HCT116 (cell line): ENCODE measurements at regions not wholly inside any gene's neighbourhood (a gene's known extent, or its start where the extent isn't known, plus 50 kb on each side); places are given as distances from the start of the nearest gene placed in this dataset.

Source experiments
- ATAC-seq: fragments of 200-7000 bp; cut with Tn5 transposase; 2 replicates; pipeline ENCODE4 v1.9.1; 2020; ENCODE audit warnings: mild to moderate bottlenecking, moderate library complexity
- BruUV-seq: library from RNA; stranded (reverse); fragments of 400-500 nt; replicated peaks from 2 replicates; lab custom pipeline; 2021; lab: Mats Ljungman, UMichigan
- CTCF ChIA-PET: fragments of 300-600 bp; sonication (Branson Sonifier 250); formaldehyde crosslinking; loops from one replicate; lab custom pipeline; 2021; ENCODE audit warnings: antibody characterized with exemption; lab: Charles Lee
- POLR2A ChIA-PET: fragments of 300-600, 350-600 bp; sonication (Branson Sonifier 250); formaldehyde crosslinking; loops from one replicate; lab custom pipeline; 2021; ENCODE audit warnings: antibody characterized with exemption; lab: Charles Lee
- RAD21 ChIA-PET, 2 experiments: fragments of 300-600 bp; sonication (Branson Sonifier 250); formaldehyde crosslinking; loops; one replicate each; lab custom pipeline; 2023; ENCODE audit warnings: low total read pairs in 2 of 2; ENCODE audit not compliant: uncharacterized antibody in 2 of 2, unreplicated experiment in 2 of 2, low non-redundant PET in 1 of 2; lab: Charles Lee
- DNase-seq: peaks from one replicate; pipeline ENCODE4 v3.0.0-alpha.2; 2010; ENCODE audit warnings: low read depth, low spot score
- H2AFZ ChIP-seq: fragments of 200-600 bp; shearing (Covaris generic), sonication (generic); 2 replicates; pipeline ENCODE4 v1.6.1; 2017; ENCODE audit warnings: low read depth, mixed run types, mixed read lengths, antibody characterized with exemption, low read length; ENCODE audit not compliant: poor library complexity, severe bottlenecking
- H3K27ac ChIP-seq: 2 replicates; pipeline ENCODE4 v1.5.1; 2012; ENCODE audit warnings: low read depth, low read length
- H3K27me3 ChIP-seq: fragments of 200-600 bp; sonication (generic); 2 replicates; pipeline ENCODE4 v1.6.1; 2016; ENCODE audit warnings: mixed run types, low read length, mixed read lengths; ENCODE audit not compliant: insufficient read depth
- H3K36me3 ChIP-seq, 2 experiments: fragments of 200-500 bp in 1 of 2; fragments of 200-600 bp in 1 of 2; sonication (Bioruptor generic) in 1 of 2; sonication (generic) in 1 of 2; 2 replicates each; pipeline versions ENCODE4 v1.5.1 to v1.6.1; 2014 to 2016; ENCODE audit warnings: low read length in 2 of 2, inconsistent platforms in 1 of 2, mixed read lengths in 1 of 2, mixed run types in 1 of 2; ENCODE audit not compliant: insufficient read depth in 2 of 2, control insufficient read depth in 1 of 2
- H3K4me1 ChIP-seq, 2 experiments: fragments of 200-600 bp in 1 of 2; sonication (generic) in 1 of 2; 2 replicates each; pipeline versions ENCODE4 v1.5.1 to v1.6.1; 2012 to 2017; ENCODE audit warnings: low read length in 2 of 2, inconsistent platforms in 1 of 2, mild to moderate bottlenecking in 1 of 2, mixed read lengths in 1 of 2, mixed run types in 1 of 2, moderate library complexity in 1 of 2; ENCODE audit not compliant: insufficient read depth in 2 of 2, control insufficient read depth in 1 of 2
- H3K4me2 ChIP-seq: fragments of 200-600 bp; sonication (generic); 2 replicates; pipeline ENCODE4 v1.6.1; 2017; ENCODE audit warnings: mixed run types, low read length, mixed read lengths
- H3K4me3 ChIP-seq, 2 experiments: fragments of 200-600 bp in 1 of 2; sonication (generic) in 1 of 2; replicated peaks in 1 of 2; 2 replicates each; pipeline ENCODE4 v1.5.1; 2011 to 2016; ENCODE audit warnings: low read length in 2 of 2, control low read depth in 1 of 2, low read depth in 1 of 2, mild to moderate bottlenecking in 1 of 2, mixed read lengths in 1 of 2, mixed run types in 1 of 2
- H3K79me2 ChIP-seq: fragments of 200-600 bp; sonication (generic); 2 replicates; pipeline ENCODE4 v1.6.1; 2017; ENCODE audit warnings: mild to moderate bottlenecking, mixed run types, low read length, moderate library complexity, mixed read lengths; ENCODE audit not compliant: insufficient read depth
- H3K9ac ChIP-seq: fragments of 200-600 bp; sonication (generic); 2 replicates; pipeline ENCODE4 v1.6.1; 2016; ENCODE audit warnings: low read length, mixed read lengths
- H3K9me2 ChIP-seq: fragments of 200-600 bp; sonication (generic), shearing (Covaris generic); 2 replicates; pipeline ENCODE4 v1.6.1; 2017; ENCODE audit warnings: mixed run types, mild to moderate bottlenecking, moderate library complexity; ENCODE audit not compliant: insufficient read depth
- H3K9me3 ChIP-seq, 2 experiments: fragments of 200-500 bp in 1 of 2; fragments of 200-600 bp in 1 of 2; sonication (Bioruptor generic) in 1 of 2; sonication (generic) in 1 of 2; 2 replicates each; pipeline ENCODE4 v1.6.1; 2014 to 2017; ENCODE audit warnings: low read length in 2 of 2, mixed read lengths in 2 of 2, inconsistent platforms in 1 of 2, low read depth in 1 of 2, mild to moderate bottlenecking in 1 of 2, mixed run types in 1 of 2, moderate library complexity in 1 of 2; ENCODE audit not compliant: control insufficient read depth in 1 of 2, insufficient read depth in 1 of 2
- H4K20me1 ChIP-seq: fragments of 200-600 bp; sonication (generic), shearing (Covaris generic); 2 replicates; pipeline ENCODE4 v1.6.1; 2017; ENCODE audit warnings: mixed run types, mild to moderate bottlenecking, moderate library complexity; ENCODE audit not compliant: insufficient read depth
- CBX3 ChIP-seq: IDR thresholded peaks from 2 replicates; pipeline ENCODE4 v1.6.1; 2012; ENCODE audit warnings: low read depth
- CEBPB ChIP-seq: IDR thresholded peaks from 2 replicates; pipeline ENCODE4 v1.6.1; 2012; ENCODE audit warnings: low read depth
- CTCF ChIP-seq, 3 experiments: fragments of 200-600 bp in 1 of 3; sonication (generic) in 1 of 3; IDR thresholded peaks in 2 of 3; conservative IDR thresholded peaks in 1 of 3; 2 replicates each; pipeline ENCODE4 v1.5.1; 2012 to 2017; ENCODE audit warnings: low read depth in 2 of 3, low read length in 2 of 3, antibody characterized with exemption in 1 of 3, borderline replicate concordance in 1 of 3, control low read depth in 1 of 3, mild to moderate bottlenecking in 1 of 3, mixed read lengths in 1 of 3, mixed run types in 1 of 3, moderate library complexity in 1 of 3; ENCODE audit not compliant: insufficient read depth in 1 of 3
- EGR1 ChIP-seq: IDR thresholded peaks from 2 replicates; pipeline ENCODE4 v1.6.1; 2012; ENCODE audit warnings: low read depth
- ELF1 ChIP-seq: IDR thresholded peaks from 2 replicates; pipeline ENCODE4 v1.6.1; 2012; ENCODE audit warnings: low read depth, borderline replicate concordance
- EZH2 ChIP-seq: fragments of 200-600 bp; sonication (generic); IDR thresholded peaks from 2 replicates; pipeline ENCODE4 v1.6.1; 2017; ENCODE audit warnings: antibody characterized with exemption, mixed run types
- FOSL1 ChIP-seq: IDR thresholded peaks from 2 replicates; pipeline ENCODE4 v1.6.1; 2012; ENCODE audit warnings: low read depth
- MAX ChIP-seq: IDR thresholded peaks from 2 replicates; pipeline ENCODE4 v1.6.1; 2012
- POLR2A ChIP-seq: IDR thresholded peaks from 2 replicates; pipeline ENCODE4 v1.7.0; 2011; ENCODE audit warnings: borderline replicate concordance; ENCODE audit not compliant: insufficient read depth, insufficient read length; ENCODE audit errors: extremely low read depth
- RAD21 ChIP-seq: IDR thresholded peaks from 2 replicates; pipeline ENCODE4 v1.6.1; 2012; ENCODE audit warnings: low read depth, mild to moderate bottlenecking
- SP1 ChIP-seq: IDR thresholded peaks from 2 replicates; pipeline ENCODE4 v1.6.1; 2012; ENCODE audit warnings: low read depth
- TCF7L2 ChIP-seq: IDR thresholded peaks from 2 replicates; pipeline ENCODE4 v1.7.0; 2011; ENCODE audit warnings: borderline replicate concordance, inconsistent platforms; ENCODE audit not compliant: insufficient read depth, insufficient read length; ENCODE audit errors: extremely low read depth
- YY1 ChIP-seq: IDR thresholded peaks from 2 replicates; pipeline ENCODE4 v1.6.1; 2011; ENCODE audit warnings: low read length, low read depth, moderate library complexity, mild to moderate bottlenecking; ENCODE audit not compliant: insufficient replicate concordance; ENCODE audit errors: extremely low read depth
- ZNF274 ChIP-seq: fragments of 200-500 bp; sonication (Bioruptor generic); IDR thresholded peaks from 2 replicates; pipeline ENCODE4 v1.6.1; 2014; ENCODE audit warnings: mild to moderate bottlenecking, low read depth, low read length, inconsistent platforms
- intact Hi-C: fragments of 100-400 bp; cut with micrococcal nuclease; formaldehyde crosslinking; loops from 2 replicates; pipeline ENCODE4 v1.10.0; 2022

- H3K9me2 ChIP-seq = no peaks in the 10 kb centered on the region
- no peaks in the 10 kb centered on the region for H3K36me3 ChIP-seq
- H3K9ac ChIP-seq = no peak overlapping the region
- no peaks in the 10 kb centered on the region for H4K20me1 ChIP-seq
- no peaks in the 10 kb centered on the region for H3K79me2 ChIP-seq
- ChIA-PET RAD21 (no interaction called here), POLR2A (no interaction called here), CTCF (no interaction called here)
- H3K27me3 ChIP-seq = no peaks in the 10 kb centered on the region
- H3K9me3 ChIP-seq = no peaks in the 10 kb centered on the region
- intact Hi-C loops = no loop called here
- H2AFZ ChIP-seq = no peak overlapping the region
- H3K27ac ChIP-seq = no peak overlapping the region
- no peak overlapping the region for H3K4me3 ChIP-seq
- no TSS peak for BruUV-seq
- no peak for DNase-seq
- no peak overlapping the region for H3K4me2 ChIP-seq
- no peaks in the 10 kb centered on the region for H3K4me1 ChIP-seq
- TF ChIP-seq CBX3 (no peak), TCF7L2 (no peak), CEBPB (no peak), SP1 (no peak), POLR2A (no peak), ZNF274 (no peak), EZH2 (no peak), FOSL1 (no peak), RAD21 (no peak), CTCF (IDR thresholded peaks at IDR 0.05 in 2 of 3, conservative IDR thresholded peaks at IDR 0.05 in 1 of 3; ENCODE audit: borderline replicate concordance in 1 of 3, insufficient read depth in 1 of 3, low read depth in 2 of 3, low read length in 2 of 3) (no peak), YY1 (no peak), EGR1 (no peak), MAX (no peak), ELF1 (no peak)
- no peak for ATAC-seq
Measured at GRCh38 chr10:60569681-60570080, 180.0 kb upstream of the ANK3 start.
